GM12801 (cell line): ENCODE measurements at regions not wholly inside any gene's neighbourhood (a gene's known extent, or its start where the extent isn't known, plus 50 kb on each side); places are given as distances from the start of the nearest gene placed in this dataset.

Source experiments
- TF ChIP-seq, protein P1 (sequence below): IDR thresholded peaks from one replicate; pipeline ENCODE4 v1.5.1; 2011; ENCODE audit warnings: control low read depth; ENCODE audit not compliant: insufficient read length; ENCODE audit errors: extremely low read depth

DNA sequence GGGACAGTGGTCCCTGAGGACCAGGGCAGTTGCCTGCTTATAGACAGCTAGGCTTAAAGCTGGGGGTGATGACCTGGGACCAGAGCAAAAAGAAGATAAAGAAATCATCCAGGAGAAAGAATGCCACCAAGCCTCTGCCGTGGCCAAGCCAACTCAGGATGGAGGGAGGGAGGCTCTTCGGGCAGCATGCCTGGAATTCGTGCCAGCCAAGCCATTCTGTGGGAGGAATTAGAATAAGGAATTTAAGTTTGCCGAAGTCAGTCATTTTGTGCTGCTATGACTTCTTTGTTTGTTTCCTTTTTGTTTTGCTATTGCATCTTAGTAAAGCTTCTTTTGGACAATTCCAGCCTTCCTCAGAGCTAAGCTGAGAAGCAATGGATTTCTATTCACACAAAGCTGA is 124.1 kb downstream of the EN1 start:
- TF ChIP-seq, protein P1, sequence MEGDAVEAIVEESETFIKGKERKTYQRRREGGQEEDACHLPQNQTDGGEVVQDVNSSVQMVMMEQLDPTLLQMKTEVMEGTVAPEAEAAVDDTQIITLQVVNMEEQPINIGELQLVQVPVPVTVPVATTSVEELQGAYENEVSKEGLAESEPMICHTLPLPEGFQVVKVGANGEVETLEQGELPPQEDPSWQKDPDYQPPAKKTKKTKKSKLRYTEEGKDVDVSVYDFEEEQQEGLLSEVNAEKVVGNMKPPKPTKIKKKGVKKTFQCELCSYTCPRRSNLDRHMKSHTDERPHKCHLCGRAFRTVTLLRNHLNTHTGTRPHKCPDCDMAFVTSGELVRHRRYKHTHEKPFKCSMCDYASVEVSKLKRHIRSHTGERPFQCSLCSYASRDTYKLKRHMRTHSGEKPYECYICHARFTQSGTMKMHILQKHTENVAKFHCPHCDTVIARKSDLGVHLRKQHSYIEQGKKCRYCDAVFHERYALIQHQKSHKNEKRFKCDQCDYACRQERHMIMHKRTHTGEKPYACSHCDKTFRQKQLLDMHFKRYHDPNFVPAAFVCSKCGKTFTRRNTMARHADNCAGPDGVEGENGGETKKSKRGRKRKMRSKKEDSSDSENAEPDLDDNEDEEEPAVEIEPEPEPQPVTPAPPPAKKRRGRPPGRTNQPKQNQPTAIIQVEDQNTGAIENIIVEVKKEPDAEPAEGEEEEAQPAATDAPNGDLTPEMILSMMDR = no peak

DNA sequence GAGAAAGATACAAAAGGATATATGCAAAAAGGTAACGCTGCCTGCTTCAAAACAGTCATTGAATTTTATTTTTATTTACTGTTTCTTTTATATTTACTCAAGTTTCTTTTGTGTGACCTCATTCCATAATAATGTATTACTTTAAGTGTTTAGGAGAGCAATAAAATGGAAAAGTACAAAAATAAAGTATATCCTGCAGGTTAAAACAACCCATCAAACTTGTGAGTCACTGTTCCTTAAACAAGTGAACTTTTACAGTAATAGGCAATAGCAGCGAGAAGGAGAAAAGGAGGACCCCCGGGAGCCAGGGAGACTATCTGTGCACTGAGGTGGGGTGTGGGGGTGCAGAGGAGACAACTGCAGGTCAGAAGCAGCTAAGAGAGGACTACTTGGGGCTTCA is 124.5 kb downstream of the EN1 start:
- TF ChIP-seq, protein P1 = no peak

DNA sequence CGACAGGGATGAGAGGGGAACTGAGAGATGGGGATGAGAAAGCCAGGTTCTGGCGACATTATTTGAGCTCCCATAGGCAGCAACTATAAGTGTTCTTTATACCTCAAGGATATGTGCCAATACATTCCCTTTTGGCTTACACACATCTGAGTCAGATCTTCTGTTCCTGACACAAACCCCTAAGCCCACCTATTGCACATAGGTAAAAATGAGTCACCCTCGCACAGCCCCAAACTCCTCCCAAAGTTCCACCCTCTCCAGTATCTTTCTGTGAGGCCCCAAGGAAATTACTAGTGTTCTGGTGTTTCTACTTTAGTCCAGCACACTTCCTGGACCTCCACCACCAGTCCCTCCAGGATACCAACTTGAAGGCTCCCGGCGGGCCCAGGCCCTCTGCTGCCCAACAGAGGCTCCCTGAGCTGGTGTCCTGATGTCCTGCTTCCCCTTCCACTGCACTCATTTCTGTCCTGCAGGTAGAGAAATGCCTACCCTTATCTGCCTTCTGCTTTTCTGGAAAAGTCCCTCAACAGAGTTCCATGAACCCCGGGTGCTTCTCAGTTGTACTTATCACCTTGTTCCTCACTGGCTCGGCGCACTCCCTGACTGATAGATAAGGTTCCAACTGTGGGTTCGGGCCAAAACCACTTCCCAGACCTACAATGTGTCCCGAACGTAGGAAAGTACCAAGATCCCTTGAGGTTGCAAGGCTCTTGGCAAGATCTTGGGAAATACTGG is 125.5 kb downstream of the EN1 start:
- TF ChIP-seq, protein P1 = no peak

DNA sequence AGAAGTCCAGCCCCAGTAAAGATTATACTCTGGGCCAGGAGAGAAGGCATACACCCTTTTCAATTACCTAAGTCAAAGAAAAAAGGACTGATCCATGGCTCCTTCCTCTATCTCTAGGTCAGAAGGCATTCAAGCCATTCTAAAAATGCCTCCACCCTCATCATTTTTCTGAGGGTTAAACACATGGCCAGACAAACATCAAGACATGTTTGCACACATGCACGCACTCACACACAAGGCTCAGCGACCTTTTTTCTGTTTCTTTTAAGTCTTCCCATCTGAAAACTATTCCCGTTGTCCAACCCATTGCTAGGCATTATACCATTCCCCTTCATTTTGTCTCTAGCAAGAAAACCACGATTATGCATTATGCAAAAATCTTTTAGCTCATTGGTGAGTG is 126.6 kb downstream of the EN1 start:
- TF ChIP-seq, protein P1 = no peak

DNA sequence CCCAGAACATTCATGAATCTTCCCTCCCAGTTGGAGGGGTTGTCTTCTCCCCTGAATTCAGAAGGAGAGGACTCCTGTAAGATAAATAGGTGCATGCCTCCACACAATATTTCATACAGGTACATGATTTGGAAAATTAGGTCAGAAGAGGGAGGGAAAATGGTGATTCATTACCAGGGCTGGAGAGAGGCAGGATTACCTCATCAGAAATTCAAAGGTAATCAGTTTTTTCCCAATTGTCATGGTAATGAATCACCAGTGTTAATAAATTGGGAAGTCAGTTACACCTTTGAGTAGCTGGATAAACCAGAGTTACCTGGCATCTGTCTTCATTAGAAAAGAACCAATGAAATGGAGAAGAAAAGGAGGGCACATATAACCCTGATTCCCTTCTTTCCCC is 128.5 kb downstream of the EN1 start:
- TF ChIP-seq, protein P1 = no peak

DNA sequence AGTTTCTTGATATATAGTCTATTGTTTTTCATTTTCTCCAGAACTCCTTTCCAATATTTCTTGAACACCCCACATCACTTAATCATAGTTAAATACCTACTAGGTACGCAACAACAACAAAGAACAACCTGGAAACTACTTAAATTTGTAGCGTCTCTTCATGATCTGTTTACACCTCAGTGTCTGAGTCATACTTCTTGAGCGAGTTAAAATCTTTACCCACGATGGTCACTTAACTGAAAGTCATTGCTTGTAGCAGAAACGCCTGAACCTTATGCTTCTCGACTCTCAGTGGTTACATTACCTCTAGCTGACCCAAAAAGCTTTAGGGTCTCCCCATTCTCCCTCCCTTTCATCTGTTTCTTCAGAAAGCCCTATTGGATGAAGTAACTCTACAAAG is 131.3 kb downstream of the EN1 start:
- TF ChIP-seq, protein P1 = no peak

DNA sequence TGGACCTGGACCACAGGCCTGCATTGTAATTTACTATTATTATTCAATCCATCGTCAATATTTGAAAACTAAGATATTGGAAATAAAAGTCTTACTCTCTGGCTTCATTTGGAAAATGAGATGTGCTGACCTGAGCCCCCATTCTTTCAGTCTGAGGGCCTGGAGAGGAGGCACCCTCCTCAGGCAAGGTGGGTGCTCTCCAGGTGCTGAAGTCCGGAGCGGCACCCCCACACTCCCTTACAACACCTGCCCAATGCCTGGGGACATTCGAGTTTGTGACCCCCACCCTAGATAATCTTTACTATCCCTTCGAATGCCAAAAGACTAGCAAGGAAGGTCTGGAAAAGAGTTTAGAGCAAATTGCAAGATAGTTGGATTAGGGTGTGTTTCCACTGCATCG is 133.3 kb downstream of the EN1 start:
- TF ChIP-seq, protein P1 = no peak
